Muscle of back (tissue), 3 donors: ENCODE measurements at regions not wholly inside any gene's neighbourhood (a gene's known extent, or its start where the extent isn't known, plus 50 kb on each side); places are given as distances from the start of the nearest gene placed in this dataset.

Experiments
- DNase-seq, 3 donors: peaks; one replicate each; pipeline versions ENCODE4 v3.0.0 to v3.0.0-alpha.2; 2013

DNA sequence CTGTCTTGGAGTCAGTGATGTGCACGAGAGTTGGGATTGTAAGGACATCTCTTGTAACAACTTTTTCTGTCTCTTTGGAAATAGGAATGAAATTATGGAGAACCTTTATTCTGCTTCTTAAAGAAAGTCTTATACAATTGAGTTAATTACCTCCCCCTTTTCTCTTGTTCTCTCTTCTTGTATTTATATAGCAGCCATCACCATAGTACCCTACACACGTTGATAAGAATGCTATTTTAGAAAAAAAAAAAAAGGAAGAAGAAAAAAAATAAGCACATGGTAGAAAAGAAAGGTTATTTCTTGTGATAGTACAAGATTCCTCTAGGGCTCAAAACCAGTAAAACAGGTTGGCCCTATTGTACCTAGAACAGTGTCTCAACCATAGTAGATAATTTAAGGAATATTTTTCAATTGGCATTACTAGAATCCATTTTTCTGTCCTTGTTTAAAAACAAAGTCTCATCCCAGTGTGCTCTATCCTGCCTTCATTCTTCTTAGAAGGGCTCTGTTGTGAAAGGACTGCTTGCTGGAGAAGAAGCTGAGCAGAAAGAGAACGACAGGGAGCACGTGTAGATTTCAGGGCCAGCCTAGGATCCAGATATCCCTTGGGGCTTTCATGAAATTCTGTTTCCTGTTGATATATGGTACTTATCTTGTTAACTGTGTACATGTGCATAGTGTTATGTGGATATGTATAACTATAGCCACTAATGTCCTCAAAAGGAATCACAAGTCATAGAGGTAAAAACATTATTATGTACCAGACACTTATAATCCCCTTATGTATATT, 392.3 kb upstream of the MEF2C start:
- DNase-seq: no peak

DNA sequence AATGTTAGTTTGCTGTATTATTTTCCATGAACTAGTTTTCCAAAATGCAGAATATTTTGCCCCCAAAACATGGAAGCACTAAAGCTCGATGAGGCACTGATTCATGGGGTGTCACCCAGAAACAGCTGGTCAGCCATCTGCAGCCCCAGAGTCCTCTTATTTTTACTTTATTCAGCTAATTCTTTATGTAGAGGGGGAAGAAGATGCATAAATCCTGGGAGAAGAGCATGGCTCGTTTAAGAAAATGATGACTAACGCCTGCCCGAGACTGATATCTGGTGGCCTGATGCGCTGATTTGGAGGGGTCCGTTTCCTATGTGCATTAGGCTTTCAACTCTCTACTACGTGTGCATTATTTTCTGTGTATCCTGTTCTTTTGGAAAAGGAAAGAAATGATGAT, 390.3 kb upstream of the MEF2C start:
- DNase-seq: no peak

- no peak for DNase-seq
Observed at GRCh38 chr5:89270901-89271300, 387.9 kb upstream of the MEF2C start.

DNA sequence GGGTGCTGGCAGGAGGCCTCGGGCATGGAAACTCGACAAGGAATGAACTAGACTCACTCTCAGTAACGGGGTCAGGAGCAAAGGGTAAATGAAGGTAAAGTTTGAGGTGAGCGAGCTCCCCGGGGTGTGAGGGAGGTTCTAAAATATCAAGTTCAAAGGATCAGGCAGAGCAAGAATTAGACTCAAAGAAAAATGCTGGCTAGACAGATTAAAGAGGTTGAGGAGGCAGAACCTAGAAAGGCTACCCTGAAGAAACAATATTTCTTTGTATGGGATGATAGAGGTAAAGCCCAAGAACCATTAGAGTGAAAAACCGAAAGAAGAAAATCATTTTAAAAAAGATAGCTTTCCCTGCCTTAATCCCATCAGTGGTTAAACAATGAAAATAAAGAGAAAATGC, 386.7 kb upstream of the MEF2C start:
- DNase-seq: no peak

- no peak for DNase-seq
Observed at GRCh38 chr5:89268460-89268859, 385.5 kb upstream of the MEF2C start.

DNA sequence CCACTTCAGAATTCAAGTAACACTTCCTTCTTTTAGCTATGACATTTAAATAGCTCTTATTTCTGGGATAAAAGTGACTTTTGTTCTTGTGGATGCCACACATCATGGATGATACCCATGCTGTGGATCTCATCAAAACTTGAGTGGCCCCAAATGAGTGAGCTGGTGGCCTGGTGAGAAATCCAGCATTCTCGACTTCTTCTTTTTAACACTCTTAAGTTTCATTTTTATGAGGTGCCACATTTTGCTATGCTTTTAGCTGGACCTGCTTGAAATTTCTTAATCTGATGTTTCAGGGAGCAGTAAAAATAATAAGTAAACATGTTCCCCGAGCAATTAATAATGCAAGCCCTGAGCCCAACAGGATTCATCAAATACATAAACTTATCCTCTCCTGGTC, 384.8 kb upstream of the MEF2C start:
- DNase-seq: no peak

DNA sequence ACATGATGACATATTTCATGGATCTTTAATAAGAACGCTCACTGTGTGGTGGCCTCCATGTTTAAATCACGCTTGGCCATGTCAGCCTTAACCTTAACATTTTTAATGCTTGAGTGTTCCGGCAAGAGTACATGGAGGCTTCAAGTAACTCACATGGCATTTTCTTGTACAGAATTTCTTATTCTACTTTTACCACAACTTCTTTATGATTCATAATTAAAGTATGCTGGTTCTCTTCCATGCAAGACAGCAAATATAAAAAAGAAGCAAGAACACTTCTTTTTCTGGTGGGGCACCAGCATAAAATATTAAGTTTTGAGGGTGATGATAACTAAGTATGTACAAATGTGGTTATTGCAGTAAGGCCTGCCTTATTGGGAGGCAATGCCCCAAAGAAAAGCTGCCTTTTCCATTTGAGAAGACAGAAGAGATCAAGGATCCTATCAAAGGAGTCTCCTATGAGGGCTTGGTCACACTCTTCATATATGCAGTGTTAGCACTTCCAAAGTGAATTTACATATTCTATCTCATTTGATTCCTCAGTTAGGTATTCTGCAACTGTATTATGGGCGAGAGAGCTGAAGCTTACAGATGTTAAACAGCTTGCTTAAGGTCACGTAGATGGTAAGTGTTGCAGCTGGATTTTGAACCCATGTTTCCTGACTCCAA, 382.7 kb upstream of the MEF2C start:
- peak in 1 of 3 donors; percentile 87 for DNase-seq

DNA sequence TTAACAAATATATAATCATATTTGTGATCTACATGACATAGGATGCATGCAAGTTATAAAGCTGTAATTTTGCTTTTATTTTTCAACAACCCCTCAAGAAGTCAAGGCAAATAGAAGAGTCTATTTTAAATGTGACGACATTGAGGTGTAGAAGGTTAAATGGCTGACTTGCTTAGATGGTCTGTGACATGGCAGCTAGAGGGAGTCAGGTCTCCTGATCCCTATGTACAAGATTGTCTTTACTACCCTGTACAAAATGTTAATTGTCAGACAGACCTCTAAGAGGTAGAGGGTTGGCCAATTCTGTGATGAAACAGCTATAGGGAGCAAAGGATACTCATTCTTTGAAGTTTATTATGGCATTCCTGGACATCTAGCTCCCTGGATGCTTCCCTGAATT, 380.9 kb upstream of the MEF2C start:
- no peak for DNase-seq

DNA sequence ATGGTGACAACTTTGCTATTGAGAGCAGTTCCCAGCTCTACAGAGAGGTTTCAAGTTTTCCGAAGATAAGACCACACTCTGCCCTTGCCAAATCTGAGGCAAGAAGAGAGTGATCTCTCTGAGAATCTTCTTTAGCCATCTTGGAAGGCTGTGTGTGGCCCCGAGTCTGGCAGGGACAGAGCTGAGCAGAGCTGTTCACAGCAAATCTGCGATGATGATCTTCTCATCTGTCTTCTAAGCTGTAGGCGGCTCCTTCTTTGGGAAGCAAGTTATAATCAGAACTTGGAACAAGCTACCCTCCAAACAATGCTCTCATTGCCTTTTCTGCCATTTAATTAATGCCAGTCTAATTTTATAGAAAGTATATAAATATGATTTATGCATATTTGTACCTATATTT, 379.0 kb upstream of the MEF2C start:
- no peak for DNase-seq

DNA sequence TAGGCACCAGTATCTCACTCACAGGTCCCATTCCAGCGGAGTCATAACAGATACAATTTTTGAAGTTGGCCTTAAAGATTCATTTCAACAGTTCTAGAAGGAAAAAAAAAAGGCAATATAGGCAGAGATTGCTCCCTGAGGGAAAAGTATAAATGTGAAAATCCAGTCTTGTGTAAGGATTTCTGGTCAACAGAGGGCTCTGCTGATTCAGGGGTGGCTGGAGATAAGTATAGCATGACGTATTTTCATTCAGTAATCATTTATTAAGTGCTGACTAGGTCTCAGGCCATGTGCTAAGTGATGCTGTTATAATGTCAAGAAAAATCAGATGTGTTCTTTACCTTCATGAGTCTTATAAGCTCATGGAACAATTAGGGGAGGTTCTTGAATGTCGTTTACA, 377.3 kb upstream of the MEF2C start:
- DNase-seq: no peak

DNA sequence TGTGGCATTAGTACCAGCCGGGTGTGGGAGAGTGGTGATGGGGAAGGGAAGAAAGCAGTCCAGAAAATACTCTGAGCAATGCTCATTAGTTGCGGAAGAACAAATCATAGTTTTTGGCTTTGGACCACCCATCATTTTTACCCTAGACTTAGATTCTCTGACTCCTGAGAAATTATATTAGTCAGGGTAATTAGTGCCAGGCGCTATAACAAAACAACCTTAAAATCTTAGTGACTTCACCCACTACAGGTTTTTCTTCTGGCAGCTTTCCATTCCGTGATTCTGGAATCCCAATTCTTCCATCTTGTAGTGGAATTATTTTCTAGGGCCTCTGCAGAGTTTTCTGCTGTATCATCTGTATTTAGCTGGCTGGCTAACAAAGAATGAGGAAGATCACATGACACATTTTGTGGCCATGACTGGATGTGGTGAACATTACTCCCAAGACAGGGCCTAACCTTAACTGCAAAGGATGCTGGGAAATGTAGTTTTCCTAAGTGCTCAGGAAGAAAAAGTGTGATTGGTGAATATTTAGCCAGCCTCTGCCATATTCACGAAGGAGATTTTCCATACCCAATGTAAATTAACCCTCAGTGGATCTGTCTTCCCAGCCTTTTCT, 373.0 kb upstream of the MEF2C start:
- peak in 1 of 3 donors; percentile 41 for DNase-seq

DNA sequence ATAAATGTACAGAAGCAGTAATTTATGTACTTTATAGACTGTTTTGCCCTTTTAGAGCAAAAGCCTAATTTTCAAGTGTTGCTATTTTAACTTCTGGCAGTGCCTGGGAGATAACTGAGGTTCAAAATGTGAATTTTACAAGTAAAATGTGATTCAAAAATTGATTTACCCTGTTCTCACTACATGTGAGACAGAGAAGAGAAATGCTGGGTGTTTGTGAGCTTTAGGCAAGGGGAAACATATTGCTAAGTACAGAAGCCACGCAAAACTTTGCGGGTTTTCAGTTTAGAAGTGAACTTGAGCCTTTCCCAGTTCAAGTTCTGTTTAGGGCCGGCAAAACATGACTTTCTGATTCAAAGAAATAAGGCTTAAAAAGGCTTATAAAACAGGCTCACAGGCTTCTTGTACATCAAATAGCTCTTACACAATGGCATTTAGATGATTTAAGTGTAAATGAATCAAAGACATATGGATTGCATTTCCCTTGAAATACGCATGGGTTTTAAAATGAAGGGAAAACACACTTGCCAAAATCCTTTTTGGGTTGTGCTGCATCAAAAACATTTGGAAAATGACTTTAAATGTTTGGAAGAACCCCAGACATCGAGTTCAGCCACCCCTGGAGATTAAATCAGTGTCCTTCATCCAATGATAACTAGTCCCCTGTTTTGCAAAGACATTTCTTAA, 370.8 kb upstream of the MEF2C start:
- peak; percentile 28 to 71 (median 48) for DNase-seq

GRCh38 chr5:89246864-89247263, 363.9 kb upstream of the MEF2C start:
- no peak for DNase-seq

- DNase-seq: no peak
Observed at GRCh38 chr5:89246252-89246651, 363.3 kb upstream of the MEF2C start.

- no peak for DNase-seq
Observed at GRCh38 chr5:89243611-89244010, 360.6 kb upstream of the MEF2C start.

- peak in 1 of 3 donors; percentile 41 for DNase-seq
Observed at GRCh38 chr5:89241186-89241585, 358.2 kb upstream of the MEF2C start.

GRCh38 chr5:89236900-89237299, 353.9 kb upstream of the MEF2C start:
- DNase-seq: no peak

DNA sequence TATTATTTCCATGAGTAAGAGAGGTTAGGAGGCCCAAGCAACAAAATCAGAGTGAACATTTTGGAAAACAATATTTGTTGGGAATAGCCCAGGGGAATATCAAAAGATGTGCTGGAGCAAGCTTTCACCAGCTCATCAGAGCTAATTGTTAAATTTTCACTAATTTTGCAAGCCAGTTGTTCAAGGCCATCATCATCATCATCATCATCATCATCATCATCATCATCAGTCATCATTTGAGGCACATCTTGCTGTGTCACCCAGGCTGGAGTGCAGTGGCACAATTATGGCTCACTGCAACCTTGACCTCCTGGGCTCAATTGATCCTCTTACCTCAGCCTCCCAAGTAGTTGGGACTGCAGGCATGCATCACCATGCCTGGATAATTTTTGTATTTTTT, 350.5 kb upstream of the MEF2C start:
- no peak for DNase-seq

GRCh38 chr5:89232139-89232603, 349.2 kb upstream of the MEF2C start:
- no peak for DNase-seq

GRCh38 chr5:89230178-89230577, 347.2 kb upstream of the MEF2C start:
- no peak for DNase-seq

DNA sequence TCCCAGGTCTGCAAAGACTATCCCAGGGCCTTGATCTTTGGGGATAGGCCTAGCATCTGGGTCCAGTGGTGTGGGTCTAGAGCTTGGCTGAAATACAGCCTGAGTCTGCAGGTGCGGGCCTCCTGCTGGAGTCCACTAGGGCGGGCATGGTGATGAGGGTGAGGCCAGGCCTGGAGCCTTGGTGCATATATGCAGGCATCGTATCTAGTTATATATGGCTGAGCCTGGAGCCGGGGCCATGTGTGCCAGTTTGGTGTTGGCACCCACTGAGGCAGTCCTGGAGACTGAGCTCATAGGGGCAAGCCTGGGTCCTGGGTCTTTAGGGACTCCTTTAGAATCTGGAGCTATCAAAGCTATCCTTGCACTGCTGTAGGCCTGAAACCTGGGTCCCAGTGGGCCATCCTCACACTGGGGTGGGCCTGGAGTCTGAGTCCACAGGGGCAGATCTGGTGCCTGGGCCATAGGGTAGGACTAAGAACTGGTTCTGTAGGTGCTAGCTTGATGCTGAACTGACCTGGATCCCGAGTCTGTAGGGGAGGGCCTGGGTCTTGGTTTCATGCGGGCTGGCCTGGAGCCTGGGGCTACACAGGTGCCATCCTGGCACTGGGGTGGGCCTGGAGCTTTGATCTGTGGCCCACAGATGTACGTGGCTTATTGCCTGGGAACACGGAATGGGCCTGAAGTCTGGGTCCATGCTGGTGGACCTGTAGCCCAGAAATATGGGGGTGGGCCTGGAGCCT, 346.5 kb upstream of the MEF2C start:
- DNase-seq: no peak

- DNase-seq: no peak
Observed at GRCh38 chr5:89228355-89228754, 345.4 kb upstream of the MEF2C start.
